ENCODE measurements at regions not wholly inside any gene's neighbourhood (a gene's known extent, or its start where the extent isn't known, plus 50 kb on each side); places are given as distances from the start of the nearest gene placed in this dataset.

DNA sequence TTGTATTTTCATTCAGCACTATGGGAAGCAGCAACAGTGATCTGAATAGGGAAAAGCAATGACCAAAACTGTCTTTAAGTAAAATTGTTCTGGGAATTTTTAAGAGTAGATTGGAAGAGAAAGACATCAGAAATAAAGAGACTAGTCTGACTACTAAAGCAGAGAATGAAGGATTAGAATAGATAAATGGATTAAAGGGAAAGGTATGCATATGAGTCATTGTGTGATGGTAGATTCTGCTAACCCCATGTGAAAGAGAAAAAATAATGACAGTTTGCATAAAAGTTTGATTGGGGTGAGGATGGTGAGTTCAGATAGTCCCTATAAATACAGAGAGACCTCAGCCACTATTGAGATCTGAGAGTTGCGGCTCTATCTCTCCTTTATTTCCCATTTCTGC is 139.6 kb upstream of the DCC start:
- H3K27ac ChIP-seq (ENCODE audit: insufficient read depth, low read depth, low read length, poor library complexity, severe bottlenecking), result no peak overlapping the region
- 91 to 95% methylated on average over 1 of the region's 1 CpG for WGBS, 2 experiments
- no peak overlapping the region for H3K4me3 ChIP-seq (ENCODE audit: insufficient read depth, low read depth, low read length)
- H3K4me1 ChIP-seq (ENCODE audit: control insufficient read depth, insufficient read depth, low read length), result peaks cover 15% of the 10 kb centered on the region
- H3K27me3 ChIP-seq (ENCODE audit: control insufficient read depth, insufficient read depth, low read length, poor library complexity, severe bottlenecking), result no peaks in the 10 kb centered on the region
- no peaks in the 10 kb centered on the region for H3K36me3 ChIP-seq (ENCODE audit: control insufficient read depth, insufficient read depth, low read length)
- H3K9me3 ChIP-seq (ENCODE audit: control insufficient read depth, low read length), result no peaks in the 10 kb centered on the region

DNA sequence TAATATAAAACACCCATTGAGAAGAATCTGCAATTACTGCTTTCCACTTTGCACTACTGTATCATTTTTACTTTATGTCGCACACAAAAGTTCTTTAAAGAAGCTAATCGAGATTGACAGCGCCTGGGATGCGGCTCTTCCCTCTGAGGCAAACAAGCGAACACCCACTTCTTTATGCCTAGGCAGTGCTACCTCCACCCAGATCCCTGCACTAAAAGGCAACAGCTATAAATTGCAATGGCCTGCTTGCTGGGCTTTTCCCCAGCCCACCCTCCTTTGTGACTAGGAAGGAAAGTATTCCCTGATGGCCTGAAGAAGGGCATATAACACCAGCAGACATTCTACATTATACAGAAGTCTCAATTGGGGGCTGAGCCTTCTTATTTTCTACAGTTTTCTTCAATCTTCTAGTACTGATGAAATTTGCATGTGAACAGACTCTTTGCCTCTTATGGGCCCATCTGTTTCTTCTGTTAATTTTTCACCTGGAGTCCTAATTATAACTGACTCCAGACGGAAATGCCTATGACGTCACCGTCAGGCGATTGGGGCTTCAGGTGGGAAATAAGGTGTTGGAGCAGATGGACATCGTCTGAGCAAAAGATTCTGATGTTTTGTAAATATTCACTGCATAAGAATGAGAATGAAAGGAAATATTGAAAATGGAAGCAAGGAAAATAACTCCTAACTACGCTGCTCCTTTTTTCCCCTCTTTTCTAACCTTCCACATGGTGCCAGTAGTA is 138.9 kb upstream of the DCC start:
- peaks cover 15% of the 10 kb centered on the region for H3K4me1 ChIP-seq (ENCODE audit: control insufficient read depth, insufficient read depth, low read length)
- 90 to 92% methylated on average over 10 to 11 of the region's 11 CpGs for WGBS, 2 experiments
- H3K36me3 ChIP-seq (ENCODE audit: control insufficient read depth, insufficient read depth, low read length), result no peaks in the 10 kb centered on the region
- H3K9me3 ChIP-seq (ENCODE audit: control insufficient read depth, low read length), result no peaks in the 10 kb centered on the region
- H3K27ac ChIP-seq (ENCODE audit: insufficient read depth, low read depth, low read length, poor library complexity, severe bottlenecking), result no peak overlapping the region
- H3K4me3 ChIP-seq (ENCODE audit: insufficient read depth, low read depth, low read length), result no peak overlapping the region
- H3K27me3 ChIP-seq (ENCODE audit: control insufficient read depth, insufficient read depth, low read length, poor library complexity, severe bottlenecking), result no peaks in the 10 kb centered on the region

DNA sequence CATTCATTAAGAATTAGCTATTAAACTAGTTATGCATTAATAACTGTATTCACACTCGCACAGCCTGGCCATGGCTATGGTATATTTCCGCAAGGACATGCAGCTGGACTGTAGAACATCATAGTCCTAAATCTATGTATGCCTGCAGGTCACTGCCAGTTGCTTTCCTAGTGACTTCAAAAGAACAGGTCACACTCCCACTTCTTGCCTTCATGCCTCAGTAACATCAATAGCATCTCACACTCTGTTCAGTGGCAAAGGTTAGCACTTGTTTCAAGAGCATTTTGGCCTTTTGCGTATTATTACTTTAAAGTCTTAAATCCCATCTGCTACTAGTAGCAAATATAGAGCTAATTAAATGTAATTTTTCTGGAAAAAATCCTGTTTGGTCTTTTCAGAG is 131.4 kb upstream of the DCC start:
- Histone ChIP-seq H3K36me3 (ENCODE audit: control insufficient read depth, insufficient read depth, low read length) (no peaks in the 10 kb centered on the region), H3K27ac (ENCODE audit: insufficient read depth, low read depth, low read length, poor library complexity, severe bottlenecking) (no peak overlapping the region), H3K4me1 (ENCODE audit: control insufficient read depth, insufficient read depth, low read length) (no peaks in the 10 kb centered on the region), H3K27me3 (ENCODE audit: control insufficient read depth, insufficient read depth, low read length, poor library complexity, severe bottlenecking) (no peaks in the 10 kb centered on the region), H3K4me3 (ENCODE audit: insufficient read depth, low read depth, low read length) (no peak overlapping the region), H3K9me3 (ENCODE audit: control insufficient read depth, low read length) (no peaks in the 10 kb centered on the region)
- WGBS, 2 experiments, result 83 to 99% methylated on average over 2 to 3 of the region's 3 CpGs

DNA sequence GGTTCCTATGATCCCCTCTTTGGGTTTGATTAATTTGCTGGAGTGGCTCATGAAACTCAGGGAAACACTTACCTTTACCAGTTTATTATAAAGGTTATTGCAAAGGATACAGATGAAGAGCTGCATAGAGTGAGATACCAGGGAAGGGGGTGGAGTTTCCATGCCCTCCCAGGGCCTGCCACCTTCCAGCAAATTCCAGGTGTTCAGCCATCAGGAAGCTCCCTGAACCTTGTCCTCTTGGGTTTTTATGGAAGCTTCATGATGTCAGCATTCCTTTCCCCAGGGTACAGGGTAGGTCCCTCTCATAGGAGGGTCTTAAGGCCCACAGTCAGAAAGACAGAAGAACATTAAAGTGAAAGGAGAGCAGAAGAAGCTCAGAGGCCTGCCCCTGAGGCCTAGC is 123.9 kb upstream of the DCC start:
- no peak overlapping the region for H3K27ac ChIP-seq (ENCODE audit: insufficient read depth, low read depth, low read length, poor library complexity, severe bottlenecking)
- no peaks in the 10 kb centered on the region for H3K9me3 ChIP-seq (ENCODE audit: control insufficient read depth, low read length)
- no peaks in the 10 kb centered on the region for H3K4me1 ChIP-seq (ENCODE audit: control insufficient read depth, insufficient read depth, low read length)
- no peak overlapping the region for H3K4me3 ChIP-seq (ENCODE audit: insufficient read depth, low read depth, low read length)
- H3K27me3 ChIP-seq (ENCODE audit: control insufficient read depth, insufficient read depth, low read length, poor library complexity, severe bottlenecking), result no peaks in the 10 kb centered on the region
- no peaks in the 10 kb centered on the region for H3K36me3 ChIP-seq (ENCODE audit: control insufficient read depth, insufficient read depth, low read length)

DNA sequence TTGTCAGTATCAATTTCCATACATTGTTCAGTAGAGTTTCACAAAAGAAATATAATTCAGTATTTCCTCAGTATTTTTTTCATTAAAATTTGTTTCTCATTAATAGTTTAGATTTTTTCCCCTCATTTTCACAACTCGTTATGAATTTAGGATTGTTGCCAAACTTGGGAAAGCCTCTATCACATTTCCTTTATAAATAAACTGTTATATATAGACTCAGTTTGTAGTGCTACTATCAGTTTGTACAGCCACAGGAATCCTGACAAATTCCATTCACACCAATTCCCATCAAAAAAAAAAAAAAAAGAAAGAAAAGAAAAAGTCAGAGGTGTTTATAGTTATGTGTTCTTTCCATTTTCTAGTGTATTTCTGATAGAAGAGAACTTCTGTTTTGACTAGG is 123.3 kb upstream of the DCC start:
- no CpG with 5 or more reads among the region's 1 CpG for WGBS, 2 experiments

DNA sequence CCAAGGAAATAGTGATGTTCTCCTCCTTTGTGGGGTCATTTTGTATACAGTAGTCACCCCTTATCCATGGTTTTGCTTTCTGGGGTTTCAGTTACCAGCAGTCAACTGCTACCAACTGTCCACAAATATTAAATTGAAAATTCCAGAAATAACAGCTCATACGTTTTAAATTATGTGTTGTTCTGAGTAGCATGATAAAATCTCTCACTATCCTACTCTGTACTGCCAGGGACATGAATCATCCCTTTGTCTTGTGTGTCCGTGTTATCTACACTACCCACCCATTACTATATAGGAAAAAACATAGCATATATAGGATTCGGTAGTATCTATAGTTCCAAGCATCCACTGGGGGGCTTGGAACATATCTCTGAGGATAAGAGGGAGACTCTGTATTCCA is 120.9 kb upstream of the DCC start:
- Histone ChIP-seq H3K4me3 (ENCODE audit: insufficient read depth, low read depth, low read length) (no peak overlapping the region), H3K36me3 (ENCODE audit: control insufficient read depth, insufficient read depth, low read length) (no peaks in the 10 kb centered on the region), H3K27ac (ENCODE audit: insufficient read depth, low read depth, low read length, poor library complexity, severe bottlenecking) (no peak overlapping the region), H3K27me3 (ENCODE audit: control insufficient read depth, insufficient read depth, low read length, poor library complexity, severe bottlenecking) (no peaks in the 10 kb centered on the region), H3K9me3 (ENCODE audit: control insufficient read depth, low read length) (no peaks in the 10 kb centered on the region), H3K4me1 (ENCODE audit: control insufficient read depth, insufficient read depth, low read length) (peaks cover 5% of the 10 kb centered on the region)
- 86 to 100% methylated on average over 1 to 3 of the region's 3 CpGs for WGBS, 2 experiments

More for the DNA sequence above, 123.3 kb upstream of the DCC start:
- no peak overlapping the region for H3K27ac ChIP-seq (ENCODE audit: insufficient read depth, low read depth, low read length, poor library complexity, severe bottlenecking)
- H3K27me3 ChIP-seq (ENCODE audit: control insufficient read depth, insufficient read depth, low read length, poor library complexity, severe bottlenecking), result no peaks in the 10 kb centered on the region
- H3K9me3 ChIP-seq (ENCODE audit: control insufficient read depth, low read length), result no peaks in the 10 kb centered on the region
- H3K36me3 ChIP-seq (ENCODE audit: control insufficient read depth, insufficient read depth, low read length), result no peaks in the 10 kb centered on the region
- no peak overlapping the region for H3K4me3 ChIP-seq (ENCODE audit: insufficient read depth, low read depth, low read length)
- H3K4me1 ChIP-seq (ENCODE audit: control insufficient read depth, insufficient read depth, low read length), result no peaks in the 10 kb centered on the region

DNA sequence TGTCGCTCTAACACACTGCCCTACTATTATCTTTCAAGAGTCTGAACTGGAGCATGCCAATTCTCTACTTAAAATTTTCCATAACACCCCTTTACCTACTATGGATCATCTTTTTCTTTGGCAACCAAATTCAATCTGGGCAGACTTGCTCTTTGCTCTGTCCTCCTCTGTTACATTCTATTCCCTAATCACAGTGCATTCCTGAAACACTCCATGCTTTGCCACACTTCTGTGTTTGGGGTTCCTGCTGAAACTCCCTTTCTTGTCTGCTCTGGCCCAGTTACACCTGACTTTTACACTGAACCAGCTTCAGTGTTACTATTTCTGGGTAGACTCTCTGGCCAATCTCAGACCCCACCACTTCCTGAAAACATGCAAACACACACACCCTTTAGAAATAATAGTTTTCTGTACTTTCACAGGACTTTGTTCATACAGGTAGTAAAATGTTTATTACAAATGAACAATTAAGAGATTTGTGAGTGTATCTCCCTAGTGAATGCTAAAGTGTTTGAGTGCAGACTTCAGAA is 119.9 kb upstream of the DCC start:
- Histone ChIP-seq H3K27ac (ENCODE audit: insufficient read depth, low read depth, low read length, poor library complexity, severe bottlenecking) (no peak overlapping the region), H3K36me3 (ENCODE audit: control insufficient read depth, insufficient read depth, low read length) (no peaks in the 10 kb centered on the region), H3K4me3 (ENCODE audit: insufficient read depth, low read depth, low read length) (no peak overlapping the region), H3K27me3 (ENCODE audit: control insufficient read depth, insufficient read depth, low read length, poor library complexity, severe bottlenecking) (no peaks in the 10 kb centered on the region), H3K9me3 (ENCODE audit: control insufficient read depth, low read length) (no peaks in the 10 kb centered on the region), H3K4me1 (ENCODE audit: control insufficient read depth, insufficient read depth, low read length) (peaks cover 5% of the 10 kb centered on the region)
- 91 to 97% methylated on average over 1 of the region's 1 CpG for WGBS, 2 experiments

DNA sequence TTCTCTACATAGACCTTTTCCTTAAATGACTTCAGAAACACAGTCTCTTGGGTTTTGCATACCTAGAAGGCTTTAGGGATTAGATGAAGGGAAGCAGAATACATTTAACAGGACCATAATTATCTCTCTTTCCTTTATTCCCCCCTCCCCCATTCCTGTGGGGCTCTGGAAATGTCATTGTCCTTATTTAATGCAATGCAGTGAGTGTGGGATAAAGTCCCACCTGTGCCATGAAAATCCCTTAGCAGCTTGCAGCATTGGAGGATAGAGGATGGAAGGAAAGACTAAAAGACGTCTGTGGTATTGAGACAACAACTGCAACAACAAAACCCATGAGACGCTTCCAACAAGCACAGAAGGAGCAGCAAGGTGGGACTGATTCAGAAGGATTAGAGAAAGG is 117.8 kb upstream of the DCC start:
- H3K4me3 ChIP-seq (ENCODE audit: insufficient read depth, low read depth, low read length), result no peak overlapping the region
- WGBS, 2 experiments, result 84 to 85% methylated on average over 2 of the region's 2 CpGs
- H3K9me3 ChIP-seq (ENCODE audit: control insufficient read depth, low read length), result no peaks in the 10 kb centered on the region
- peaks cover 5% of the 10 kb centered on the region for H3K4me1 ChIP-seq (ENCODE audit: control insufficient read depth, insufficient read depth, low read length)
- H3K36me3 ChIP-seq (ENCODE audit: control insufficient read depth, insufficient read depth, low read length), result no peaks in the 10 kb centered on the region
- no peaks in the 10 kb centered on the region for H3K27me3 ChIP-seq (ENCODE audit: control insufficient read depth, insufficient read depth, low read length, poor library complexity, severe bottlenecking)
- no peak overlapping the region for H3K27ac ChIP-seq (ENCODE audit: insufficient read depth, low read depth, low read length, poor library complexity, severe bottlenecking)

DNA sequence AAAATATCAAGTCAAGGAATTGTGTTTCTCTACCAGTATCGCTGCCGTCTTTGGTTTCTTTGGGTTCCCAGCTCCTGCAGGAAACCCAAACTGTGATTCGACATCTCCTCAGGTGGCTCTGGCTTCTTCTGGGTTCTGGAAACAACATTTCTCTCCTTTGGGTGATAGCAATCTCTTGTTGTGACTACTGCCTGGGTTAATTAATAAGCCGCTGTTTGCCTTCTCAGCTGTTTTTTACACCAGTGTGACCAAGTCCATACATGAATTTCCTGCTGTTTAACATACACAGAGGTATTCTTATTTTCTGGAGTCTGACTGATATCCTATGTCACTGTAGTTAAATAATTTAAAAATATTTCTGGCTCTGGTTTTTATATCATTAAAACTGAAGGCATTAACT is 112.5 kb upstream of the DCC start:
- H3K4me1 ChIP-seq (ENCODE audit: control insufficient read depth, insufficient read depth, low read length), result peaks cover 18% of the 10 kb centered on the region
- H3K9me3 ChIP-seq (ENCODE audit: control insufficient read depth, low read length), result no peaks in the 10 kb centered on the region
- H3K27ac ChIP-seq (ENCODE audit: insufficient read depth, low read depth, low read length, poor library complexity, severe bottlenecking), result no peak overlapping the region
- 96% methylated on average over 4 of the region's 4 CpGs for WGBS, 2 experiments
- no peaks in the 10 kb centered on the region for H3K27me3 ChIP-seq (ENCODE audit: control insufficient read depth, insufficient read depth, low read length, poor library complexity, severe bottlenecking)
- no peak overlapping the region for H3K4me3 ChIP-seq (ENCODE audit: insufficient read depth, low read depth, low read length)
- H3K36me3 ChIP-seq (ENCODE audit: control insufficient read depth, insufficient read depth, low read length), result no peaks in the 10 kb centered on the region

DNA sequence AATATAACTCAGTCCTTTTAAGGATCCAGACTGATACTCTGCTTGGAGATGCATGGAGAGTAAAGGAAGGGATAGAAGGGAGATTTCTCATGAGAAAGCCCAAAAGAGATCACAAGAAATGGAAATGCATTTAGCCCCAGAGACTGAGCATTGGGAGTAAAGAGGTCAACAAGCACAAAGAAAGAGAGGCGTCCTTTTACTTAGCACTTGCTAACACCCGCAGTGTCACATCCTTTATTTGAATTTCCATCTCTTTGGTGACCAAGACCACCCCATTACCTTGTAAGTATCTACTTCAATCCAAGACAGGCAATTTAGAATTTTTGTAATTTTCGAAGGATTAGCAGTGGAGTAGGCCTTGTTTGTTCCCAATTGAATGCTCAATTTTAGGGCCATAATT is 111.8 kb upstream of the DCC start:
- H3K27ac ChIP-seq (ENCODE audit: insufficient read depth, low read depth, low read length, poor library complexity, severe bottlenecking), result no peak overlapping the region
- no peaks in the 10 kb centered on the region for H3K9me3 ChIP-seq (ENCODE audit: control insufficient read depth, low read length)
- no peaks in the 10 kb centered on the region for H3K27me3 ChIP-seq (ENCODE audit: control insufficient read depth, insufficient read depth, low read length, poor library complexity, severe bottlenecking)
- H3K4me1 ChIP-seq (ENCODE audit: control insufficient read depth, insufficient read depth, low read length), result peaks cover 16% of the 10 kb centered on the region
- H3K4me3 ChIP-seq (ENCODE audit: insufficient read depth, low read depth, low read length), result no peak overlapping the region
- 15 to 18% methylated on average over 3 of the region's 3 CpGs for WGBS, 2 experiments
- no peaks in the 10 kb centered on the region for H3K36me3 ChIP-seq (ENCODE audit: control insufficient read depth, insufficient read depth, low read length)

Data from ectodermal cell (in vitro differentiated cells).